Pancreas (tissue), 10 donors: ENCODE measurements at regions not wholly inside any gene's neighbourhood (a gene's known extent, or its start where the extent isn't known, plus 50 kb on each side); places are given as distances from the start of the nearest gene placed in this dataset.

Source experiments
- ATAC-seq, 4 donors: fragments of 200-7000 bp; cut with Tn5 transposase; one replicate each; pipeline versions ENCODE4 v1.8.0 to v1.9.1; 2020; ENCODE audit warnings: mild to moderate bottlenecking in 4 of 4, moderate library complexity in 4 of 4
- DNase-seq, 6 donors: peaks; one replicate each; pipeline ENCODE4 v3.0.0-alpha.2; 2020
- FAIRE-seq: peaks from 2 replicates; lab custom pipeline; 2012; peaks lifted over from hg19 to GRCh38; lab: Jason Lieb, UNC
- H3K27ac ChIP-seq, 4 donors: fragments of 200-600 bp; sonication (generic); 1 replicate in 3 of 4; 2 replicates in 1 of 4; pipeline versions ENCODE4 v1.5.0 to v1.8.0; 2020
- H3K27me3 ChIP-seq, 4 donors: fragments of 200-600 bp; one replicate each; pipeline ENCODE4 v1.8.0; 2021
- H3K36me3 ChIP-seq, 3 donors: fragments of 200-600 bp; sonication (generic) in 1 of 3; one replicate each; pipeline versions ENCODE4 v1.5.0 to v1.8.0; 2020 to 2021
- H3K4me1 ChIP-seq, 3 donors: fragments of 200-600 bp; one replicate each; pipeline ENCODE4 v1.8.0; 2021
- H3K4me3 ChIP-seq, 4 donors: fragments of 200-600 bp; sonication (generic) in 2 of 4; one replicate each; pipeline versions ENCODE4 v1.5.0 to v1.8.0; 2020 to 2021
- H3K9me3 ChIP-seq, 4 donors: fragments of 200-600 bp; one replicate each; pipeline ENCODE4 v1.8.0; 2021
- WGBS, 2 donors: extraction: QIAGEN DNeasy Blood & Tissue Kit; methylation state at CpG; one replicate each; pipeline ENCODE4 v1.1.7; 2013; 5-methylcytosine and 5-hydroxymethylcytosine counted together
- intact Hi-C, 3 donors: fragments of 100-400 bp; cut with DNase I; formaldehyde crosslinking; loops; one replicate each; pipeline versions ENCODE4 v1.11.1 to v1.14.2; 2022
- TF ChIP-seq, protein P1 (sequence below), 4 donors: fragments of 200-600 bp; sonication (generic) in 3 of 4; IDR thresholded peaks; one replicate each; pipeline versions ENCODE4 v1.5.0 to v1.8.0; 2021; ENCODE audit warnings: antibody characterized with exemption in 4 of 4
- donor health status: healthy with polysubstance abuse.
- donor health status: DM: no; HTN: no; CAD: no; lungs with moderate emphysema.
- donor health status: DM: no; HTN: no; CAD: no.
- donor health status: control.
- donor health status: control.
- donor health status: Bipolar disorder and iron deficiency.
- donor health status: DM: yes; HTN: yes; CAD: no.
- donor health status: DM: no; HTN: no; CAD: no.
- donor health status: DM: no; HTN: no; CAD: no.
- donor health status: DM: yes; HTN: yes; CAD: no.

GRCh38 chr17:73713136-73713535, 68.9 kb upstream of the SDK2 start:
- H3K27ac ChIP-seq = no peak overlapping the region
- no peak overlapping the region for H3K4me3 ChIP-seq
- peaks cover 0 to 5% (median 0%) of the 10 kb centered on the region in 4 donors for H3K27me3 ChIP-seq
- FAIRE-seq (no peak), DNase-seq (no peak), ATAC-seq (no peak)
- no peaks in the 10 kb centered on the region for H3K9me3 ChIP-seq
- TF ChIP-seq, protein P1, sequence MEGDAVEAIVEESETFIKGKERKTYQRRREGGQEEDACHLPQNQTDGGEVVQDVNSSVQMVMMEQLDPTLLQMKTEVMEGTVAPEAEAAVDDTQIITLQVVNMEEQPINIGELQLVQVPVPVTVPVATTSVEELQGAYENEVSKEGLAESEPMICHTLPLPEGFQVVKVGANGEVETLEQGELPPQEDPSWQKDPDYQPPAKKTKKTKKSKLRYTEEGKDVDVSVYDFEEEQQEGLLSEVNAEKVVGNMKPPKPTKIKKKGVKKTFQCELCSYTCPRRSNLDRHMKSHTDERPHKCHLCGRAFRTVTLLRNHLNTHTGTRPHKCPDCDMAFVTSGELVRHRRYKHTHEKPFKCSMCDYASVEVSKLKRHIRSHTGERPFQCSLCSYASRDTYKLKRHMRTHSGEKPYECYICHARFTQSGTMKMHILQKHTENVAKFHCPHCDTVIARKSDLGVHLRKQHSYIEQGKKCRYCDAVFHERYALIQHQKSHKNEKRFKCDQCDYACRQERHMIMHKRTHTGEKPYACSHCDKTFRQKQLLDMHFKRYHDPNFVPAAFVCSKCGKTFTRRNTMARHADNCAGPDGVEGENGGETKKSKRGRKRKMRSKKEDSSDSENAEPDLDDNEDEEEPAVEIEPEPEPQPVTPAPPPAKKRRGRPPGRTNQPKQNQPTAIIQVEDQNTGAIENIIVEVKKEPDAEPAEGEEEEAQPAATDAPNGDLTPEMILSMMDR (IDR thresholded peaks at IDR 0.05) = no peak
- H3K4me1 ChIP-seq = no peaks in the 10 kb centered on the region
- H3K36me3 ChIP-seq = no peaks in the 10 kb centered on the region
- 17 to 23% methylated on average over 9 of the region's 9 CpGs for WGBS, 2 donors
- intact Hi-C loops = loop anchor here in 1 of 3 donors (5.0 kb wide), 1 partner anchor 281 kb away; no protein-coding TSS in a partner anchor

DNA sequence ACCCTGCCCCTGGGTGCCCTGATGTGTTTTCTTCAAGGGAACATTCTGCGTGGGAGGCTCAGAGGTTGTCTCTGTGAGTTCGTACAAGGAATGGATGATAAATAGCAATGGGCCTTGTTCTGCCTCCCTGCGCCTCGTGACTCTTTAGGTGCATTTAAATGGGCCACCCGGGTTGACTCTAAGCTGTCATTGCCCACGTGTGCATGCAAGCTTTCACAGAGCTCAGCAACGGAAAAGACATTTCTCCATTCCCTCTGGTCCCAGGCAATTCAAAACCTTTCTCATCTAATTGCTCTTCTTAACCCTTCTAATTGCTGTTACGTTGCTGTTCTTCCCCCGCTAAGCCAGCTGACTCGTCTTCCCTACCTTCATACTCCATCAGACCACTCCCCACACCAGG, 71.5 kb upstream of the SDK2 start:
- TF ChIP-seq, protein P1 (IDR thresholded peaks at IDR 0.05) = no peak

DNA sequence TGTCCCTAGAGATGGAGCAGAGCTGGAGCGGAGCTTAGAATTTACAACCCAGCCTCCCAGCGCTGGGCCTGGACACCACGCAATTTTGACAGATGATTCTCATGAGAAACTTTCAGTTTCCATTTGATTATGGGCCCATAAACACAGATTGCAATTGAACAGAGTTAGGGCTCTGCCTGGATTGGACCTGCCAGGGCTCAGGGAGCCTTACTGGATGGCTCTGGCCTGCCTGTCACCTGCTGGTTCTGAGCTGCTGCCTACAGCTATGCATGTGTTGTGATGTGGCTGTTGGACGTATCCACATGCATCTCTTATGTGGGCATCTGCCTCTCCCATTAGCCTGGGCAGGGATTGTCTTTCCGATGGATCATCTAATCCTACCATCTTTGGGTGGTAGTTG, 73.4 kb upstream of the SDK2 start:
- DNase-seq (no peak), FAIRE-seq (no peak), ATAC-seq (no peak)
- intact Hi-C loops = no loop called here
- 74 to 87% methylated on average over 5 of the region's 5 CpGs for WGBS, 2 donors
- Histone ChIP-seq H3K4me3 (no peak overlapping the region), H3K27ac (no peak overlapping the region), H3K4me1 (no peaks in the 10 kb centered on the region), H3K27me3 (no peaks in the 10 kb centered on the region), H3K9me3 (no peaks in the 10 kb centered on the region), H3K36me3 (no peaks in the 10 kb centered on the region)
- TF ChIP-seq, protein P1 (IDR thresholded peaks at IDR 0.05) = no peak

More for the DNA sequence above, 71.5 kb upstream of the SDK2 start:
- intact Hi-C loops = no loop called here
- Histone ChIP-seq H3K4me3 (no peak overlapping the region), H3K36me3 (no peaks in the 10 kb centered on the region), H3K27ac (no peak overlapping the region), H3K27me3 (peaks cover 0 to 5% (median 0%) of the 10 kb centered on the region in 4 donors), H3K4me1 (no peaks in the 10 kb centered on the region), H3K9me3 (no peaks in the 10 kb centered on the region)
- no peak for FAIRE-seq
- WGBS, 2 donors = 52 to 60% methylated on average over 10 of the region's 10 CpGs
- DNase-seq = no peak
- no peak for ATAC-seq

DNA sequence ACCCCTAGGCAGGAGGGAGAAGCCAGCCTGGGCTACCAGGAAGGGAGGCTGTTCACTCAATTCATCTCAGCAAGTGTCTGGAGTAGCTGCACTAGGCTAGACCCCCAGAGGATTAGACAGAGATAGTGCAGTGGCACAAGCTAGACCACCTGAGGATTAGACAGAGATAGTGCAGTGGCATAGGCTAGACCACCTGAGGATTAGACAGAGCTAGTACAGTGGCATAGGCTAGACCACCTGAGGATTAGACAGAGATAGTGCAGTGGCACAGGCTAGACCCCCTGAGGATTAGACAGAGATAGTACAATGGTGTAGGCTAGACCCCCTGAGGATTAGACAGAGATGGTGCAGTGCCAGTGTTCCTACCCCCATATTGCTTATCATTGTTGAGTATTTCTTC, 74.1 kb upstream of the SDK2 start:
- no peak for ATAC-seq
- H3K27ac ChIP-seq = no peak overlapping the region
- intact Hi-C loops = no loop called here
- no peak for FAIRE-seq
- no peaks in the 10 kb centered on the region for H3K27me3 ChIP-seq
- TF ChIP-seq, protein P1 (IDR thresholded peaks at IDR 0.05) = no peak
- no peak for DNase-seq
- no peak overlapping the region for H3K4me3 ChIP-seq
- no peaks in the 10 kb centered on the region for H3K36me3 ChIP-seq
- H3K9me3 ChIP-seq = no peaks in the 10 kb centered on the region
- no peaks in the 10 kb centered on the region for H3K4me1 ChIP-seq

GRCh38 chr17:73718912-73719311, 74.7 kb upstream of the SDK2 start:
- FAIRE-seq (no peak), DNase-seq (no peak), ATAC-seq (peak in 1 of 4 donors; percentile 17)
- TF ChIP-seq, protein P1 (IDR thresholded peaks at IDR 0.05) = no peak
- Histone ChIP-seq H3K27ac (no peak overlapping the region), H3K27me3 (no peaks in the 10 kb centered on the region), H3K4me3 (no peak overlapping the region), H3K36me3 (no peaks in the 10 kb centered on the region), H3K9me3 (no peaks in the 10 kb centered on the region), H3K4me1 (no peaks in the 10 kb centered on the region)
- intact Hi-C loops = no loop called here
- WGBS, 2 donors = 33 to 42% methylated on average over 9 of the region's 9 CpGs
